ENCODE measurements at regions not wholly inside any gene's neighbourhood (a gene's known extent, or its start where the extent isn't known, plus 50 kb on each side); places are given as distances from the start of the nearest gene placed in this dataset.
A peak's percentile ranks its signal among the peaks of the same experiment; 100 is the strongest.

GRCh38 chr14:44352201-44352600, 154.9 kb downstream of the FSCB start:
- intact Hi-C loops (cut with micrococcal nuclease; ENCODE audit: unreplicated experiment), result no loop called here
- Histone ChIP-seq H3K4me1 (ENCODE audit: insufficient read depth, low read length, poor library complexity, severe bottlenecking) (peaks cover 11% of the 10 kb centered on the region), H3K27me3 (replicated peaks; ENCODE audit: insufficient read depth, low read depth, low read length, poor library complexity) (no peaks in the 10 kb centered on the region), H3K9me3 (ENCODE audit: low read depth, low read length, poor library complexity, severe bottlenecking) (peaks cover 9% of the 10 kb centered on the region), H3K27ac (ENCODE audit: low read depth, low read length, poor library complexity, severe bottlenecking) (no peak overlapping the region), H3K36me3 (ENCODE audit: insufficient read depth, low read length, poor library complexity, severe bottlenecking) (no peaks in the 10 kb centered on the region), H3K4me3 (ENCODE audit: low read depth, low read length, poor library complexity, severe bottlenecking) (no peak overlapping the region)
- no TSS peak for BruUV-seq (replicated peaks)
- CTCF ChIA-PET, result no interaction called here
- DNase-seq (ENCODE audit: low spot score), result peak; percentile 42
- no peak for TF ChIP-seq CTCF (conservative IDR thresholded peaks at IDR 0.05; ENCODE audit: low read depth, low read length)
- TF ChIP-seq EZH2 (IDR thresholded peaks at IDR 0.05; ENCODE audit: borderline replicate concordance, low read depth, low read length, poor library complexity, severe bottlenecking), result no peak
- POLR2A ChIA-PET (ENCODE audit: low non-redundant PET), result no interaction called here

- TF ChIP-seq EZH2 (IDR thresholded peaks at IDR 0.05; ENCODE audit: borderline replicate concordance, low read depth, low read length, poor library complexity, severe bottlenecking) (no peak), CTCF (conservative IDR thresholded peaks at IDR 0.05; ENCODE audit: low read depth, low read length) (no peak)
- Histone ChIP-seq H3K27ac (ENCODE audit: low read depth, low read length, poor library complexity, severe bottlenecking) (no peak overlapping the region), H3K36me3 (ENCODE audit: insufficient read depth, low read length, poor library complexity, severe bottlenecking) (no peaks in the 10 kb centered on the region), H3K27me3 (replicated peaks; ENCODE audit: insufficient read depth, low read depth, low read length, poor library complexity) (no peaks in the 10 kb centered on the region), H3K4me1 (ENCODE audit: insufficient read depth, low read length, poor library complexity, severe bottlenecking) (peaks cover 6% of the 10 kb centered on the region), H3K9me3 (ENCODE audit: low read depth, low read length, poor library complexity, severe bottlenecking) (peaks cover 14% of the 10 kb centered on the region), H3K4me3 (ENCODE audit: low read depth, low read length, poor library complexity, severe bottlenecking) (no peak overlapping the region)
- ChIA-PET CTCF (no interaction called here), POLR2A (ENCODE audit: low non-redundant PET) (no interaction called here)
- BruUV-seq (replicated peaks), result no TSS peak
- intact Hi-C loops (cut with micrococcal nuclease; ENCODE audit: unreplicated experiment), result no loop called here
- no peak for DNase-seq (ENCODE audit: low spot score)
Observed at GRCh38 chr14:44347316-44347715, 159.8 kb downstream of the FSCB start.

- Histone ChIP-seq H3K27ac (ENCODE audit: low read depth, low read length, poor library complexity, severe bottlenecking) (no peak overlapping the region), H3K9me3 (ENCODE audit: low read depth, low read length, poor library complexity, severe bottlenecking) (no peaks in the 10 kb centered on the region), H3K4me1 (ENCODE audit: insufficient read depth, low read length, poor library complexity, severe bottlenecking) (peaks cover 21% of the 10 kb centered on the region), H3K4me3 (ENCODE audit: low read depth, low read length, poor library complexity, severe bottlenecking) (no peak overlapping the region), H3K36me3 (ENCODE audit: insufficient read depth, low read length, poor library complexity, severe bottlenecking) (no peaks in the 10 kb centered on the region), H3K27me3 (replicated peaks; ENCODE audit: insufficient read depth, low read depth, low read length, poor library complexity) (no peaks in the 10 kb centered on the region)
- ChIA-PET POLR2A (ENCODE audit: low non-redundant PET) (no interaction called here), CTCF (no interaction called here)
- TF ChIP-seq CTCF (conservative IDR thresholded peaks at IDR 0.05; ENCODE audit: low read depth, low read length), result no peak
- TF ChIP-seq EZH2 (IDR thresholded peaks at IDR 0.05; ENCODE audit: borderline replicate concordance, low read depth, low read length, poor library complexity, severe bottlenecking), result no peak
- no TSS peak for BruUV-seq (replicated peaks)
- intact Hi-C loops (cut with micrococcal nuclease; ENCODE audit: unreplicated experiment), result no loop called here
- DNase-seq (ENCODE audit: low spot score), result peak; percentile 64
Observed at GRCh38 chr14:44341116-44341515, 166.0 kb downstream of the FSCB start.
